GM21526 (cell line): ENCODE measurements at regions not wholly inside any gene's neighbourhood (a gene's known extent, or its start where the extent isn't known, plus 50 kb on each side); places are given as distances from the start of the nearest gene placed in this dataset.
"Not testable (repeated sequence)": the region's sequence is repeated elsewhere in the genome, so short reads cannot be mapped to it uniquely, and the experiment has no call there.

ENCODE experiments used
- ATAC-seq: cut with Tn5 transposase; IDR thresholded peaks from one replicate; pipeline ENCODE4 v1.9.1; 2021; ENCODE audit warnings: moderate library complexity; ENCODE audit not compliant: unreplicated experiment, low FRiP score

GRCh38 chr2:143940720-143941119 lies 579.2 kb downstream of the ZEB2 start:
- no peak for ATAC-seq

DNA sequence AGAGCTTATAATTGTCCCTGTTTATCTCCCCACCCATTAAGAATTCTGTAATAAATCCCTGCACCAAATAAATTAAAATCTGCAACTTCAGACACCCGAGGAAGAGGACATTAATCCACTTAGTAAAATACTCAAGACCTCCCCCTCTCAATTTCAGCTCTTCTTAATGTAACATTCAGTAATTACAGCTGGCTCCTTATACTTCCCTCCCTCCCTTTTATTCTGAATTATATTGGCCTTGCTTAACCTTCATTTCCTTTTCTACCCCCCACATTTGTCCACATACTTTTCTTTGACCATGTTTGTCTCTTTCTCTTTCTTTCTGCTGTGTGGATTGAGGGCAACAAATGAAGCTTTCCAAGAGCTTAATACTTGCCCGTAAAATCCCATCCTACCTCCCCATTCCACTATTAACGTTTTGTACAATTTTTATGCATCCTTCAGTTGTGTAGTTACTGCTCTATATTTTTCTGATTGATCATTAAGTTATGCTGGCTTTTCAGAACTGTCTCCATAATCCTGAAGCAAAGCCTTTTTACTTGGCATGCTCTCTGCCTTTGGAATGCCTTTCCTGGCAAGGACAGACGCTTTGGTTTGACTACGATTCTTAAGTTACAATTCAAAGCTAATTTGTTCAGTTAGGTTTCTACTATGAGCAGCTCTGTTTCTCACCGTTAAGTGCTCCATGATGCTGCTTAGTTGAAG lies 580.1 kb downstream of the ZEB2 start:
- ATAC-seq = no peak

GRCh38 chr2:143937723-143938350 lies 582.1 kb downstream of the ZEB2 start:
- ATAC-seq = no peak

GRCh38 chr2:143936848-143937722 lies 582.8 kb downstream of the ZEB2 start:
- peak; percentile 79 for ATAC-seq

DNA sequence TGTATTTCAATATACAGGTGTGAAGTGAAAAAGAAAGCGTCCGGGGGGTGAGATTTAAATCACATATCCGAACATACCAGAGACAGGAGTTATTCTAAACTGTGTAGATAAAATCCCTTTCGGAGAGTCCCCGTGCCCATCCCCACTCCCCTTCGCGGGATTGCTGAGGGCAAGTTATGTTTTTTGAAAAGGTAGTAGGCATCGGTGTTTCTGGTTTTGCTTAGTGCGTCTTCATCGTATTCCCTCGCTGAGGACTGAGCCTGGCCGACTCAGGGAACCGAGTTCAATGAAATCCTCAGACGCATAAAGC lies 583.4 kb downstream of the ZEB2 start:
- ATAC-seq = no peak

DNA sequence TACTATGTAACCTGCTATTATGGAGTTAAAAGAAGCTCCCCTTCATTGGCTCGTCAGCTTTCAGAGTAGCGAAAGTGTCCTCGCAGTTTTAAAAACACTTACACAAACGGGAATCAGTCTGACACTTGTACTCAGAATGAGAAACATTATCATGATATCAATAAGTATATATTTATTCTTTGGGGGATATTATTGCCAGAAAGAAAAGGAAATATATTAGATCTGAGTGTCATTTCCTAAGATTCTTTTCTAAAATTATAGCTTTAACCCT lies 584.5 kb downstream of the ZEB2 start:
- ATAC-seq = no peak

- ATAC-seq = no peak
Observed at GRCh38 chr2:143934626-143935481, 585.1 kb downstream of the ZEB2 start.

DNA sequence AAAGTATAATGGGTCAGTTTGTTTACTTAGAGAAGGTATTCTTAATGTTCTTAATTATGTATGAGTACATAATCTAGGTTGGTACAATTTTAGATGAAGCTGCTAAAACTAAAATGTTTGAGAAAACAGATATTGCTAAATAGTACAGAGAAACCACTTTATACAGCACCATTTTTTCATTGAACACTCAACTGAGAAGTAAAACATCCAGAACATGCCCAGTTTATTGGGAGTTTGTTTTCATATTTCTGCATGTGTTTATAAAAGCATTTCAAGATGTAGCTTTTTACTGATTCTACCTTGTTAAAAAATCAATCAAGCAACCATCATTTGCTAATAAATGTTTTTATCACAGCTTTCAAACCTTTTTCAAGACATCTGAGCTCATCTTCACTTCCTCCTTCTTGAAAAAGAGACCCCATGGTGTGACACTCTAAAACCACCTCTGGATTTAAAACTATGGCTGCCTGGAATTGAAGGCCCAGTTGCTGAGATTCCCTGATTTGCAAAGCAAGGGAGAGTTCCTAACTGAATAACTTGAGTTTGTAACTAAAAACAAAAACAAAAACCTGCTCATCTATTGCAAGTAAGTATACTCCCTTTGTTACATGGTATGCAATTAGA lies 585.9 kb downstream of the ZEB2 start:
- no peak for ATAC-seq

DNA sequence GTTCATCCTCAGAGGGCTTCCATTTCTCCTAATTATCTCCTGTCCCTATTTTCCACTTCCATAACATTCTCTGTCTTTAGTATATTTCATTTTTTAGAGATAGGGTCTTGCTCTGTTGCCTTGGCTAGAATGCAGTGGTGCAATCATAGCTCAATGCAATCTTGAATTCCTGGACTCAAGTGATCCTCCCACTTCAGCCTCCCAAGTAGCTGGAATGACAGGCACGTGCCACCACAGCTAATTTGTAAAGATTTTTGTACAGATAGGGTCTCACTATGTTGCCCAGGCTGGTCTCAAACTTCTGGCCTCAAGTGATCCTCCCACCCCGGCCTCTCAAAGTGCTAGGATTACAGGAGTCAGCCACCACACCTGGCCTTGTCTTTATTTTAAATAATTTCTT lies 589.0 kb downstream of the ZEB2 start:
- no peak for ATAC-seq

DNA sequence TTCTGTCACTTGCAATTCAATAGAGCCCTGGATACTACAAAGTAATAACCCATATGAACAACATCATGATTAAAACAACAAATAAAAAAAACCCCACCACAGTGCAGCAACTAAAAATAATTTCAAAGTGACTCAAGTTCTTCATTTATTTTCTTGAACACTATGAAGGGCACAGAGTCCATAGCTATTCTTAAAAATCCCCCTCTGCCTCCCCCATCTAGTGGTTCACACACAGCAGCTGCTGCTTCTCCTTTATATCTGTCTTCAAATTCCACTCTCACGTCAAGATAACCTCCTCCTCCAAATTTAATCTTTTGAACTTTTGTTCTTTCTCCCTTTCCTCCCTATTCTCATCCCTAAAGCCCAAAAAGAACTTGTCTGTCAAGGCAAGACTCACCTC lies 591.3 kb downstream of the ZEB2 start:
- no peak for ATAC-seq

DNA sequence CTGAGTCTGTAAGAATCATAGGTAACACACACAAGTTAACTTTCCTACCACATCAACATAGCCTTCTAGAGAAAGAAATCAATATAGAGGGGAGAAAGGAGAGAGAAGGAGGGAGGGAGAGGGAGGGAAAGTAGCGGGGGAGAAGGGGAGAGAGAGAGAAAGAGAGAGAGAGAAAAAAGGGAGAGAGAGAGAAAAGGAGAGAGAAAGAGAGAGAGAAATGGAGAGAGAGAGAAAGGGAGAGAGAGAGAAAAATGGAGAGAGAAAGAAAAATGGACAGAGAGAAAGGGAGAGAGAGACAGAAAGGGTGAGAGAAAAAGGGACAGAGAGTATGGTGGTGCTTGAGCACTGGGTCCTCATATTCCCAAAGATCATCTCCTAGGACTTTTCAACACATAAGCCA lies 591.7 kb downstream of the ZEB2 start:
- ATAC-seq = no peak

- no peak for ATAC-seq
Observed at GRCh38 chr2:143926736-143927135, 593.2 kb downstream of the ZEB2 start.

GRCh38 chr2:143922261-143922830 lies 597.6 kb downstream of the ZEB2 start:
- ATAC-seq = not testable (repeated sequence)

DNA sequence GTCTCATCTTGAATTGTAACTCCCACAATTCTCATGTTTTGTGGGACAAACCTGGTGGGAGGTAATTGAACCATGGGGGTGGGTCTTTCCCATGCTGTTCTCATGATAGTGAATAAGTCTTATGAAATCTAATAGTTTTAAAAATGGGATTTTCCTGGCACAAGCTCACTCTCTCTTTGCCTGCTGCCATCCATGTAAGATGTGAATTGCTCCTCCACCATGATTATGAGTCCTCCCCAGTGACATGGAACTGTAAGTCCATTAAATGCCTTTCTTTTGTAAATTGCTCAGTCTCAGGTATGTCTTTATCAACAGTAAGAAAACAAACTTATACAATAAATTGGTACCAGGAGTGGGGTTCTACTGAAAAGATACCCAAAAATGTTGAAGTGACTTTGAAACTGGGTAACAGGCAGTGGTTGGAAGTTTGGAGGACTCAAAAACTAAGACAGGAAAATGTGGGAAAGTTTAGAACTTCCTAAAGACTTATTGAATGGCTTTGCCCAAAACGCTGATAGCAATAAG lies 601.4 kb downstream of the ZEB2 start:
- ATAC-seq = no peak

GRCh38 chr2:143916781-143917180 lies 603.1 kb downstream of the ZEB2 start:
- no peak for ATAC-seq

DNA sequence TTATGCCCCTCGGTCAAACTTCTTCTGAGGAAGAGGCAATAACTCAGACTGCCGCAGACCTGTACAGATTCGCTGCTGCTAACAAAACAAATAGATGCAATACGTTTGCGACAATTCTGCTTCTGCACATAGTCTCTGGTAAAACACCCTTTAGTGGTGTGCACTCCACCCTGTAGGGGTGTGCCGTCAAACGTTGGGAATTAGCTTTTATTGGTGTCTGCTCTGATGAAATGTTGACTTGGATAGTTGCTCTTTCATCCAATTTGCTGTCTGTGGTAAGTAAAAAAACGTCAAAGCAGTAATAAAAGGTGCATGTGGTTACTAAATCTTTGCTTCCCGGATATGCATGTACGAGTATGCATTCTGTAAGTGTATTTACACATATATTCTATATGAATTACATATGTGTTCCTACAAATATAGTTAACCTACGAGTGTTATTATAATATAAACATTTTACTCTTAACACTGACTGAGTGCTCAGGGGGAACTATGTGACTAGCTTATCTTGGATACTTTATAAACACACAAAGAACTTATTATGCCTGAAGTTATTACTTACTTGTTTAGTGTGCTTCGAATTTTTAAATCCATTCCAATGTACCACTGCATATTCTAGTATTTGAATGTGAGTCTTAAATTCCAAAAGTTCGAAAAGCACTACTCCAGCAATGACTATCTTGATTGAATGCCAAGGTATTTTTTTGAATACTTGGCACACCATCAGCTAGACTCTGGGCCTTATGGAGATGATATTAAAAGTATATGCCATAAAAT lies 610.2 kb downstream of the ZEB2 start:
- ATAC-seq = no peak

- no peak for ATAC-seq
Observed at GRCh38 chr2:143908843-143909242, 611.1 kb downstream of the ZEB2 start.

- ATAC-seq = no peak
Observed at GRCh38 chr2:143907801-143908200, 612.1 kb downstream of the ZEB2 start.

- ATAC-seq = no peak
Observed at GRCh38 chr2:143906850-143907249, 613.1 kb downstream of the ZEB2 start.
